ENCODE measurements at regions not wholly inside any gene's neighbourhood (a gene's known extent, or its start where the extent isn't known, plus 50 kb on each side); places are given as distances from the start of the nearest gene placed in this dataset.
"Not testable (repeated sequence)": the region's sequence is repeated elsewhere in the genome, so short reads cannot be mapped to it uniquely, and the experiment has no call there.

GRCh38 chr7:23939747-23940146 is 229.7 kb downstream of the STK31 start:
- TF ChIP-seq CTCF (IDR thresholded peaks at IDR 0.05); POLR2A (IDR thresholded peaks at IDR 0.05); POLR2AphosphoS5 (IDR thresholded peaks at IDR 0.05; ENCODE audit: insufficient read depth in 1 of 2, low read depth in 1 of 2): not testable (repeated sequence)
